ENCODE measurements at regions not wholly inside any gene's neighbourhood (a gene's known extent, or its start where the extent isn't known, plus 50 kb on each side); places are given as distances from the start of the nearest gene placed in this dataset.
"Not testable (repeated sequence)": the region's sequence is repeated elsewhere in the genome, so short reads cannot be mapped to it uniquely, and the experiment has no call there.

- POLR2A ChIA-PET; DNase-seq; H3K27ac Mint-ChIP-seq; H3K9me3 Mint-ChIP-seq; H3K4me3 Mint-ChIP-seq; H3K36me3 Mint-ChIP-seq; ATAC-seq (ENCODE audit: low read depth); H3K4me1 Mint-ChIP-seq; H3K27me3 Mint-ChIP-seq: not testable (repeated sequence)
Observed at GRCh38 chrX:134311994-134312393, 61.1 kb upstream of the PHF6 start.

GRCh38 chrX:134313418-134313817 lies 59.7 kb upstream of the PHF6 start:
- peaks cover 8% of the 10 kb centered on the region for H3K36me3 Mint-ChIP-seq
- ATAC-seq (ENCODE audit: low read depth) = no peak

GRCh38 chrX:134315866-134316265 lies 57.2 kb upstream of the PHF6 start:
- peaks cover 5% of the 10 kb centered on the region for H3K27me3 Mint-ChIP-seq
- H3K36me3 Mint-ChIP-seq = peaks cover 8% of the 10 kb centered on the region
- POLR2A ChIA-PET = no interaction called here
- H3K27ac Mint-ChIP-seq = no peak overlapping the region
- H3K4me3 Mint-ChIP-seq = no peak overlapping the region
- H3K9me3 Mint-ChIP-seq = peaks cover 9% of the 10 kb centered on the region
- no peak for ATAC-seq (ENCODE audit: low read depth)
- H3K4me1 Mint-ChIP-seq = no peaks in the 10 kb centered on the region
- no peak for DNase-seq

More at GRCh38 chrX:134313418-134313817, 59.7 kb upstream of the PHF6 start:
- Mint-ChIP-seq H3K27ac (no peak overlapping the region), H3K27me3 (no peaks in the 10 kb centered on the region), H3K4me1 (no peaks in the 10 kb centered on the region), H3K4me3 (no peak overlapping the region), H3K9me3 (peaks cover 9% of the 10 kb centered on the region)
- DNase-seq = no peak
- POLR2A ChIA-PET = interaction anchor here (0.6 kb wide), 1 partner anchor 127 kb away, joined by 3 read pairs; no protein-coding TSS in a partner anchor
